ENCODE measurements at regions not wholly inside any gene's neighbourhood (a gene's known extent, or its start where the extent isn't known, plus 50 kb on each side); places are given as distances from the start of the nearest gene placed in this dataset.
A peak's percentile ranks its signal among the peaks of the same experiment; 100 is the strongest.
"Not testable (repeated sequence)": the region's sequence is repeated elsewhere in the genome, so short reads cannot be mapped to it uniquely, and the experiment has no call there.

- H2AFZ ChIP-seq (ENCODE audit: low read length) = no peak overlapping the region
- H3K4me2 ChIP-seq (ENCODE audit: low read depth, low read length) = no peak overlapping the region
- WGBS (ENCODE audit: low lambda C conversion rate) = 42% methylated on average over 6 of the region's 6 CpGs
- no peaks in the 10 kb centered on the region for H3K36me3 ChIP-seq (replicated peaks in 1 of 2; ENCODE audit: control insufficient read depth in 1 of 2, insufficient read depth in 2 of 2, low read length in 2 of 2)
- ChIA-PET CTCF (ENCODE audit: low intra/inter-chr PET ratio, low total read pairs) (no interaction called here), POLR2A (no interaction called here)
- H3K79me2 ChIP-seq (ENCODE audit: insufficient read depth, low read length) = no peaks in the 10 kb centered on the region
- intact Hi-C loops (cut with micrococcal nuclease; ENCODE audit: unreplicated experiment) (no loop called here), in situ Hi-C loops (cut with HindIII; ENCODE audit: extremely low pct_ligation_motif_present, low pct_unique_long_range_greater_than_20kb) (no loop called here)
- H4K20me1 ChIP-seq (ENCODE audit: insufficient read depth, low read length) = no peaks in the 10 kb centered on the region
- DNase-seq (ENCODE audit: low spot score) (no peak), FAIRE-seq (no peak), ATAC-seq (no peak)
- no peak overlapping the region for H3K4me3 ChIP-seq (replicated peaks in 1 of 3; ENCODE audit: insufficient read depth in 1 of 3, low read depth in 2 of 3, low read length in 3 of 3)
- no peak for TF ChIP-seq POGZ (CRISPR knock-in tag; IDR thresholded peaks at IDR 0.05)
- TF ChIP-seq SNAPC5 (CRISPR knock-in tag; IDR thresholded peaks at IDR 0.05; ENCODE audit: borderline replicate concordance) = no peak
- TF ChIP-seq EED (CRISPR knock-in tag; IDR thresholded peaks at IDR 0.05) = no peak
- no peak for TF ChIP-seq KDM1A (CRISPR knock-in tag; IDR thresholded peaks at IDR 0.05)
- TF ChIP-seq ZNF235 (CRISPR knock-in tag; IDR thresholded peaks at IDR 0.05; ENCODE audit: borderline replicate concordance) = no peak
- peak; percentile 31; the same call in 1 of the 2 replicates for TF ChIP-seq NFE2L2 (IDR thresholded peaks at IDR 0.05; ENCODE audit: low read length)
- H3K27ac ChIP-seq (ENCODE audit: extremely low read length, insufficient read depth, low read length) = no peak overlapping the region
- no TSS peak for BruUV-seq (replicated peaks)
- no peaks in the 10 kb centered on the region for H3K9me3 ChIP-seq (ENCODE audit: low read length)
- no peaks in the 10 kb centered on the region for H3K4me1 ChIP-seq (ENCODE audit: insufficient read depth, low read length)
- H3K27me3 ChIP-seq (ENCODE audit: control insufficient read depth in 1 of 2, insufficient read depth in 2 of 2, low read length in 2 of 2) = no peaks in the 10 kb centered on the region; a peak in 1 of 5 replicates
- H3K9ac ChIP-seq (ENCODE audit: insufficient read depth, low read depth, low read length) = no peak overlapping the region
Observed at GRCh38 chr16:26721290-26721689, 345.4 kb upstream of the C16orf82 start.

- H3K27ac ChIP-seq (ENCODE audit: extremely low read length, insufficient read depth, low read length); in situ Hi-C loops (cut with HindIII; ENCODE audit: extremely low pct_ligation_motif_present, low pct_unique_long_range_greater_than_20kb); H3K4me1 ChIP-seq (ENCODE audit: insufficient read depth, low read length); H3K4me2 ChIP-seq (ENCODE audit: low read depth, low read length); FAIRE-seq; H3K79me2 ChIP-seq (ENCODE audit: insufficient read depth, low read length); CTCF ChIA-PET (ENCODE audit: low intra/inter-chr PET ratio, low total read pairs); H3K4me3 ChIP-seq (replicated peaks in 1 of 3; ENCODE audit: insufficient read depth in 1 of 3, low read depth in 2 of 3, low read length in 3 of 3); DNase-seq (ENCODE audit: low spot score); H3K9me3 ChIP-seq (ENCODE audit: low read length); H4K20me1 ChIP-seq (ENCODE audit: insufficient read depth, low read length); BruUV-seq (replicated peaks); POLR2A ChIA-PET; H3K27me3 ChIP-seq (ENCODE audit: control insufficient read depth in 1 of 2, insufficient read depth in 2 of 2, low read length in 2 of 2); H3K9ac ChIP-seq (ENCODE audit: insufficient read depth, low read depth, low read length); H2AFZ ChIP-seq (ENCODE audit: low read length); H3K36me3 ChIP-seq (replicated peaks in 1 of 2; ENCODE audit: control insufficient read depth in 1 of 2, insufficient read depth in 2 of 2, low read length in 2 of 2); intact Hi-C loops (cut with micrococcal nuclease; ENCODE audit: unreplicated experiment); ATAC-seq: not testable (repeated sequence)
- TF ChIP-seq U2AF2 (IDR thresholded peaks at IDR 0.05; ENCODE audit: low read depth, low read length) = 0 out of 2 replicates have a peak, but pooled peaks have one; percentile 47
- 70% methylated on average over 3 of the region's 3 CpGs for WGBS (ENCODE audit: low lambda C conversion rate)
Observed at GRCh38 chr16:26721957-26722356, 344.8 kb upstream of the C16orf82 start.

Measured in HepG2 (cell line).